Mesenchymal stem cell (in vitro differentiated cells and primary cell): ENCODE measurements at regions not wholly inside any gene's neighbourhood (a gene's known extent, or its start where the extent isn't known, plus 50 kb on each side); places are given as distances from the start of the nearest gene placed in this dataset.

Experiments used
- DNase-seq: peaks from one replicate; pipeline ENCODE4 v3.0.0-alpha.2; 2013
- H2AFZ ChIP-seq: one replicate; pipeline ENCODE4 v1.6.1; 2013; ENCODE audit warnings: low read depth, mild to moderate bottlenecking, control low read depth, inconsistent platforms, low read length, moderate library complexity
- H2AK5ac ChIP-seq: 2 replicates; pipeline ENCODE4 v1.6.1; 2013; ENCODE audit warnings: low read length, moderate library complexity, mild to moderate bottlenecking, inconsistent platforms; ENCODE audit not compliant: severe bottlenecking
- H2BK120ac ChIP-seq: one replicate; pipeline ENCODE4 v1.6.1; 2013; ENCODE audit warnings: low read depth, mild to moderate bottlenecking, inconsistent platforms, low read length, moderate library complexity
- H2BK12ac ChIP-seq, 2 experiments: one replicate each; pipeline ENCODE4 v1.6.1; 2013; ENCODE audit warnings: inconsistent platforms in 2 of 2, low read length in 2 of 2, mild to moderate bottlenecking in 2 of 2, moderate library complexity in 2 of 2, control low read depth in 1 of 2
- H2BK15ac ChIP-seq: one replicate; pipeline ENCODE4 v1.6.1; 2013; ENCODE audit warnings: mild to moderate bottlenecking, low read depth, inconsistent platforms; ENCODE audit not compliant: poor library complexity, severe bottlenecking
- H2BK5ac ChIP-seq: 2 replicates; pipeline ENCODE4 v1.6.1; 2013; ENCODE audit warnings: low read depth, mild to moderate bottlenecking, low read length, control low read depth, inconsistent platforms; ENCODE audit not compliant: poor library complexity, severe bottlenecking
- H3K14ac ChIP-seq, 2 experiments: one replicate each; pipeline ENCODE4 v1.6.1; 2013; ENCODE audit warnings: inconsistent platforms in 2 of 2, low read length in 2 of 2, control low read depth in 1 of 2, mild to moderate bottlenecking in 1 of 2, moderate library complexity in 1 of 2
- H3K18ac ChIP-seq, 2 experiments: one replicate each; pipeline ENCODE4 v1.6.1; 2013; ENCODE audit warnings: inconsistent platforms in 2 of 2, low read length in 2 of 2, control low read depth in 1 of 2, low read depth in 1 of 2, mild to moderate bottlenecking in 1 of 2
- H3K23ac ChIP-seq, 2 experiments: one replicate each; pipeline ENCODE4 v1.6.1; 2013; ENCODE audit warnings: inconsistent platforms in 2 of 2, low read length in 2 of 2, mild to moderate bottlenecking in 2 of 2, moderate library complexity in 2 of 2, control low read depth in 1 of 2
- H3K27ac ChIP-seq: 2 replicates; pipeline ENCODE4 v1.5.1; 2013; ENCODE audit warnings: mild to moderate bottlenecking, moderate library complexity, low read length, control low read depth, inconsistent platforms; ENCODE audit not compliant: poor library complexity, severe bottlenecking
- H3K27me3 ChIP-seq, 2 experiments: 2 replicates each; pipeline versions ENCODE4 v1.6.1 to v1.7.0; 2013; ENCODE audit warnings: low read length in 2 of 2, mild to moderate bottlenecking in 2 of 2, moderate library complexity in 2 of 2, control low read depth in 1 of 2, inconsistent platforms in 1 of 2; ENCODE audit not compliant: control insufficient read depth in 1 of 2, insufficient read depth in 1 of 2
- H3K36me3 ChIP-seq, 2 experiments: 2 replicates each; pipeline versions ENCODE4 v1.6.1 to v1.7.0; 2013; ENCODE audit warnings: low read length in 2 of 2, control low read depth in 1 of 2, inconsistent platforms in 1 of 2, low read depth in 1 of 2, mild to moderate bottlenecking in 1 of 2; ENCODE audit not compliant: insufficient read depth in 2 of 2, control insufficient read depth in 1 of 2
- H3K4ac ChIP-seq, 2 experiments: one replicate each; pipeline ENCODE4 v1.6.1; 2013; ENCODE audit warnings: inconsistent platforms in 2 of 2, low read length in 2 of 2, mild to moderate bottlenecking in 2 of 2, moderate library complexity in 2 of 2, control low read depth in 1 of 2, low read depth in 1 of 2
- H3K4me1 ChIP-seq: 2 replicates; pipeline ENCODE4 v1.6.1; 2013; ENCODE audit warnings: low read depth, low read length, control low read depth; ENCODE audit not compliant: control insufficient read depth, insufficient read depth
- H3K4me2 ChIP-seq: 2 replicates; pipeline ENCODE4 v1.6.1; 2013; ENCODE audit warnings: low read length, mild to moderate bottlenecking, inconsistent platforms; ENCODE audit not compliant: poor library complexity, severe bottlenecking
- H3K4me3 ChIP-seq, 2 experiments: 2 replicates each; pipeline versions ENCODE4 v1.5.1 to v1.7.0; 2013; ENCODE audit warnings: low read length in 2 of 2, mild to moderate bottlenecking in 2 of 2, control low read depth in 1 of 2, low read depth in 1 of 2; ENCODE audit not compliant: insufficient read depth in 1 of 2
- H3K79me1 ChIP-seq: replicated peaks from 2 replicates; pipeline ENCODE4 v1.6.1; 2013; ENCODE audit warnings: mild to moderate bottlenecking, control low read depth, low read length, inconsistent platforms; ENCODE audit not compliant: poor library complexity, severe bottlenecking
- H3K9ac ChIP-seq: 2 replicates; pipeline ENCODE4 v1.7.0; 2013; ENCODE audit warnings: mild to moderate bottlenecking, low read length, moderate library complexity
- H3K9me3 ChIP-seq: 2 replicates; pipeline ENCODE4 v1.7.0; 2013; ENCODE audit warnings: mild to moderate bottlenecking, low read length; ENCODE audit not compliant: control insufficient read depth
- H4K8ac ChIP-seq: one replicate; pipeline ENCODE4 v1.6.1; 2013; ENCODE audit warnings: inconsistent platforms, mild to moderate bottlenecking, low read length, moderate library complexity
- H4K91ac ChIP-seq: one replicate; pipeline ENCODE4 v1.6.1; 2013; ENCODE audit warnings: mild to moderate bottlenecking, low read length, inconsistent platforms
- WGBS: methylation state at CpG from one replicate; pipeline ENCODE4 v1.1.7; 2013; ENCODE audit warnings: mixed read lengths; 5-methylcytosine and 5-hydroxymethylcytosine counted together

DNA sequence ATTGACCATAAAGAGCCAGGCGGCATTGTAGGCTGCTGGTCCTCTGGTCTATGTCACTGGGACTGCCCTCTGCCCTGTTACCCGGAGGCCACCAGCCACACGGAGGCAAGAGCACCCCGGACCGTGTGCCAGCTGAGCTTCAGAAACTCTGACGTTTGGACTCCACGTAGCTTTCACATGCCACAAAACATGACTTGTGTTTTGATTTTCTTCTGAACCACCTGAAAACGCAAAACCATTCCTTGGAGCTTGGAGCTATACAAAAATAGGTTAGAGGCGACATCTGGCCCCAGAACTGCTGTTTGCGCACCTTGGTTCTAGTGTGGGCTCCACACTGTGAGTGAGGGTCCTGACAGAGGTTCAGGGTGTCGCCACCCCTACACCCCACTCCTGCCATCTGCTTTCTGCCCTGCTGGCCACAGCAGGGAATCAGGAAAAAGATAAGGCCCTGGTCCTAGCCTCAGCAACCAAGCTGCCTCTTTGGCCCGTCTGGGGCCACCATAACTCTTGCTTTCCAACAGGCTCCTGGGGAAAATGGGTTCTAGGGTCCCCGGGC is 151.3 kb upstream of the IRX2 start:
- Histone ChIP-seq H3K4me3 (no peak overlapping the region), H3K27ac (no peak overlapping the region), H2BK12ac (no peak overlapping the region), H2AK5ac (no peak overlapping the region), H2AFZ (no peak overlapping the region), H2BK5ac (no peak overlapping the region), H3K4me2 (no peak overlapping the region), H3K9ac (no peak overlapping the region), H3K14ac (no peak overlapping the region), H3K4me1 (no peaks in the 10 kb centered on the region), H3K23ac (no peak overlapping the region), H3K9me3 (no peaks in the 10 kb centered on the region), H2BK120ac (no peak overlapping the region), H3K18ac (no peak overlapping the region), H3K4ac (no peak overlapping the region), H4K8ac (no peak overlapping the region), H4K91ac (no peak overlapping the region), H3K27me3 (no peaks in the 10 kb centered on the region), H3K79me1 (no peaks in the 10 kb centered on the region), H3K36me3 (no peaks in the 10 kb centered on the region), H2BK15ac (no peak overlapping the region)
- no peak for DNase-seq
- WGBS = 79% methylated on average over 13 of the region's 13 CpGs

DNA sequence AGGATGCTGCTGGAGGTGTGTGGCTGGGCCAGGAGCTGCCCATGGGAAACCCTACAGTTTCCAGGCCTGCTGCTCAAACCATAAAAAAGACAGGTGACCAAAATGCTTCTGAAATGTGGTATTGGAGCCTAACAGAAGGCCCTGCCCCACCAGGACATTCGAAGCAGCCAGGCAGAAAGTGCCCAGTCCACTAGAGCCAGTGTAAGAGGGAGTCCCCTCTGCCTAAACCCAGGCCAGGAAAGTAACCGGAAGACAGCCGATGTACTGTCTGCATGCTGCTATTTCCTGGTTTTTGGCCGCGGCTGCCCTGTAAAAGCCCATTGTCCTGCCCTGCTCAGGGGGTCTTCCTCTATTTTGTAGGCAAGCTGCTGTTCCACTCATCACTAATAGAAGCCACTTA is 150.7 kb upstream of the IRX2 start:
- Histone ChIP-seq H3K27me3 (no peaks in the 10 kb centered on the region), H3K18ac (no peak overlapping the region), H3K23ac (no peak overlapping the region), H2BK5ac (no peak overlapping the region), H4K91ac (no peak overlapping the region), H3K36me3 (no peaks in the 10 kb centered on the region), H2AK5ac (no peak overlapping the region), H3K27ac (no peak overlapping the region), H3K9ac (no peak overlapping the region), H2BK15ac (no peak overlapping the region), H3K14ac (no peak overlapping the region), H2AFZ (no peak overlapping the region), H3K4me3 (no peak overlapping the region), H3K4me2 (no peak overlapping the region), H4K8ac (no peak overlapping the region), H2BK12ac (no peak overlapping the region), H3K9me3 (no peaks in the 10 kb centered on the region), H3K4ac (no peak overlapping the region), H3K79me1 (no peaks in the 10 kb centered on the region), H3K4me1 (no peaks in the 10 kb centered on the region), H2BK120ac (no peak overlapping the region)
- WGBS = 79% methylated on average over 5 of the region's 5 CpGs
- no peak for DNase-seq

DNA sequence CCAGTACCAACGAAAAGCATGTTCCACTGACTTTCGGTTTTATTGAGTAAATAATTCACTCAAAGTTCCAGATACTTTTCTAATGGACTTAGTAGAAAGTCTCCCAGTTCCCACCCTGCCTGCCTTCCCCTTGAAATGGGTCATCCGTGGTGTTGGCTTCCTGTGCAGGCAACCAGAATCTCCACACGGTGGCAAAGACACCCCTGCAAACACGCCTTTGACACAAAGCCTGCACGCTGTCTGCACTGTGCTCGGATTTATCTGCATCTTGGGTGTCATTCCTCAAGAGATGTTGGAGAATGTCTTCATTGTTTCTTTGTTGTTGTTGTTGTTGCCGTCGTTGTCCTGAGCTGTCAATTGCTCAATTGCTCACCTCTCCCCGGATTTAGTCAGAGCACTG is 150.0 kb upstream of the IRX2 start:
- H3K36me3 ChIP-seq = no peaks in the 10 kb centered on the region
- no peaks in the 10 kb centered on the region for H3K9me3 ChIP-seq
- H2BK120ac ChIP-seq = no peak overlapping the region
- H3K23ac ChIP-seq = no peak overlapping the region
- H3K4ac ChIP-seq = no peak overlapping the region
- 91% methylated on average over 8 of the region's 10 CpGs for WGBS
- H3K79me1 ChIP-seq = no peaks in the 10 kb centered on the region
- no peak overlapping the region for H3K4me3 ChIP-seq
- H3K27me3 ChIP-seq = no peaks in the 10 kb centered on the region
- no peak overlapping the region for H2BK12ac ChIP-seq
- H3K14ac ChIP-seq = no peak overlapping the region
- no peak overlapping the region for H2AFZ ChIP-seq
- H3K9ac ChIP-seq = no peak overlapping the region
- H2AK5ac ChIP-seq = no peak overlapping the region
- no peak overlapping the region for H3K27ac ChIP-seq
- no peak overlapping the region for H2BK5ac ChIP-seq
- no peak overlapping the region for H3K18ac ChIP-seq
- no peak overlapping the region for H4K91ac ChIP-seq
- no peak overlapping the region for H2BK15ac ChIP-seq
- no peak overlapping the region for H3K4me2 ChIP-seq
- no peaks in the 10 kb centered on the region for H3K4me1 ChIP-seq
- H4K8ac ChIP-seq = no peak overlapping the region
- DNase-seq = no peak

DNA sequence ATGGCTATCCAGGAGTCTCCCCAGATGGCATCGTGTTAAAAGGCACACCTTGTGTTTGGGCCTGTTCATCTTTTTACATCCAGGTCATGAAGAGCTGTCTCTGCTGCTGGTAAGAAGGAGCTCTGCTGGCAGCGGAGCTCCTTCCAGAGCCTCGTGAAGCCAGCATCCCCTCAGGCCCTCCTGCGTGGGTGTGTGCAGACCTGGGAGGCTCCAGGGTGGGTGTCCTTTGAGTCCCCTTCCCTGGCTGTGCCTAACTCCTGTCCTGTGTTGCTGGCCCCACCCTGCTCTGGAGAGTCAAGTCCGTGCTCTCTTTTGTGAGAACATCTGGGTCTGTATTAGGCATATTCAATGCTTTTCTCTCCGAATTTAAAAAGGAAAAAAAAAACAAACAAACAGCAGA is 149.6 kb upstream of the IRX2 start:
- H3K4ac ChIP-seq = no peak overlapping the region
- no peak overlapping the region for H3K23ac ChIP-seq
- no peak overlapping the region for H4K91ac ChIP-seq
- H3K27ac ChIP-seq = no peak overlapping the region
- DNase-seq = no peak
- H2AFZ ChIP-seq = no peak overlapping the region
- H4K8ac ChIP-seq = no peak overlapping the region
- no peak overlapping the region for H2BK15ac ChIP-seq
- no peak overlapping the region for H2BK5ac ChIP-seq
- no peaks in the 10 kb centered on the region for H3K9me3 ChIP-seq
- H2BK120ac ChIP-seq = no peak overlapping the region
- no peak overlapping the region for H3K4me3 ChIP-seq
- H3K4me1 ChIP-seq = no peaks in the 10 kb centered on the region
- no peaks in the 10 kb centered on the region for H3K79me1 ChIP-seq
- no peak overlapping the region for H3K4me2 ChIP-seq
- H2AK5ac ChIP-seq = no peak overlapping the region
- H3K27me3 ChIP-seq = no peaks in the 10 kb centered on the region
- no peaks in the 10 kb centered on the region for H3K36me3 ChIP-seq
- no peak overlapping the region for H3K18ac ChIP-seq
- 64% methylated on average over 6 of the region's 6 CpGs for WGBS
- no peak overlapping the region for H3K9ac ChIP-seq
- no peak overlapping the region for H3K14ac ChIP-seq
- no peak overlapping the region for H2BK12ac ChIP-seq
